ENCODE measurements at regions not wholly inside any gene's neighbourhood (a gene's known extent, or its start where the extent isn't known, plus 50 kb on each side); places are given as distances from the start of the nearest gene placed in this dataset.

DNA sequence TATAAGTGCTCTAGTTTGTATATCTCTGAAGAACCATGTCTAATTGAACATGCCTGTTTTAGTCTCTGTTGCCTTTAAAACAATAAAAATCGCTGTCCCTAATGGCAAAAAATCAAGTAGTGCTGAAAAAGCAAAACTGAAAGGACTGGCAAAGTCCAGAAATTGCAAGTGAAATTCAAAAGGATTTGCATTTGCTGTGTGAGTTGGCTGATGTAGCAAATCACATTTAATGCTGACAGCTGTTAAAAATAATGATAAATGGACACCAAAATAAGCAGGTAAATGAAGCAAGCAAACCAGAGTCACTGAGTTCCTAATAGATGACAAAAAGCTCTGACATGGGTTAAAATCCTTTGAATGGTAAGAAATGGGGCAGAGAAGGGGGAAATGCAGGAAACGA, 874.1 kb downstream of the GRM8 start:
- Histone ChIP-seq H3K4me1 (ENCODE audit: control insufficient read depth in 1 of 2, low read depth in 2 of 2) (no peaks in the 10 kb centered on the region), H3K27ac (no peak overlapping the region), H3K9me3 (no peaks in the 10 kb centered on the region), H3K27me3 (replicated peaks; ENCODE audit: insufficient read depth) (no peaks in the 10 kb centered on the region), H3K36me3 (no peaks in the 10 kb centered on the region), H3K4me3 (no peak overlapping the region)
- no peak for DNase-seq (ENCODE audit: low spot score)
- no peak for ATAC-seq (ENCODE audit: insufficient number of reproducible peaks, low FRiP score, low read depth)
- TF ChIP-seq, protein P1, sequence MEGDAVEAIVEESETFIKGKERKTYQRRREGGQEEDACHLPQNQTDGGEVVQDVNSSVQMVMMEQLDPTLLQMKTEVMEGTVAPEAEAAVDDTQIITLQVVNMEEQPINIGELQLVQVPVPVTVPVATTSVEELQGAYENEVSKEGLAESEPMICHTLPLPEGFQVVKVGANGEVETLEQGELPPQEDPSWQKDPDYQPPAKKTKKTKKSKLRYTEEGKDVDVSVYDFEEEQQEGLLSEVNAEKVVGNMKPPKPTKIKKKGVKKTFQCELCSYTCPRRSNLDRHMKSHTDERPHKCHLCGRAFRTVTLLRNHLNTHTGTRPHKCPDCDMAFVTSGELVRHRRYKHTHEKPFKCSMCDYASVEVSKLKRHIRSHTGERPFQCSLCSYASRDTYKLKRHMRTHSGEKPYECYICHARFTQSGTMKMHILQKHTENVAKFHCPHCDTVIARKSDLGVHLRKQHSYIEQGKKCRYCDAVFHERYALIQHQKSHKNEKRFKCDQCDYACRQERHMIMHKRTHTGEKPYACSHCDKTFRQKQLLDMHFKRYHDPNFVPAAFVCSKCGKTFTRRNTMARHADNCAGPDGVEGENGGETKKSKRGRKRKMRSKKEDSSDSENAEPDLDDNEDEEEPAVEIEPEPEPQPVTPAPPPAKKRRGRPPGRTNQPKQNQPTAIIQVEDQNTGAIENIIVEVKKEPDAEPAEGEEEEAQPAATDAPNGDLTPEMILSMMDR (IDR thresholded peaks at IDR 0.05), result no peak

DNA sequence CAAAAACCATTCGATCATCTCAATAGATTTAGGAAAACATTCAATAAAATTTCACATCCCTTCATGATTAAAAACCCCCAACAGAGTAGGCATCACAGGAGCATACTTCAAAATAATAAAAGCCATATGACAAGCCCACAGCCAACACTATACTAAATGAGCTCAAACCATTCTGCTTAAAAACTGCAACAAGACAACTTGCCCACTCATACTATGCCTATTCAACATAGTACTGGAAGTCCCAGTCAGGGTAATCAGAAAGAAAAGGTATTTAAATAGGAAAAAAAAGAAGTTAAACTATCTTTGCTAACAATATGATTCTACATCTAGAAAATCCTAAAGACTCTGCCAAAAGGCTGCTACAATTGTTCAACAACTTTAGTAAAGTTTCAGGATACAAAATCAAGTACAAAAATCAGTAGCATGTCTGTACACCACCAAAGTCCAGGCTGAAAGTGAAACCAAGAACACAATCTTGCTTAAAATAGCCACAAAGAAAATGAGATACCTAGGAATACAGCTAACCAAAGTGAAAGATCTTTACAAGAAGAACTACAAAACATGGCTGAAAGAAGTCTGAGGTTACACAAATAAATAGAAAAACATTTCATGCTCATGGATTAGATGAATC, 882.6 kb downstream of the GRM8 start:
- H3K36me3 ChIP-seq, result no peaks in the 10 kb centered on the region
- no peak for DNase-seq (ENCODE audit: low spot score)
- TF ChIP-seq, protein P1 (IDR thresholded peaks at IDR 0.05), result no peak

DNA sequence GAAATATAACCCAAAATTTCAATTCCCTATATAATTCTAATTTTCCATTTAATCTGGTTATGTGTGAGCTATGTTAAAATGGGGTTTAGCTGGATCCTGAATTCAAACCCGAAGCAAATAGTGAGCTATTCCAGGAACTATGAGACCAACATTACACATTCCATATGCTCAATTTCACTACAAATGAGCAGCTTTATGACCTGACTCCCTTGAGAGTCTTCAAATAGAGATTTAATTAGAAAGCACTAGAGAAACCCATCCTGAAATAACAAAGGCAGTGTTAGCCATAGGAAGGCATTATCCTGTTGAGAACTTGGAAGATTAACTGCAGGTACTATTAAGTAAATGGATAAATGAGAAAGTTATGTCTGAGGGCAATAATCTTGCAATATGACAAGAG, 890.0 kb downstream of the GRM8 start:
- H3K27ac ChIP-seq, result no peak overlapping the region
- DNase-seq (ENCODE audit: low spot score), result no peak
- ATAC-seq (ENCODE audit: insufficient number of reproducible peaks, low FRiP score, low read depth), result no peak
- no peaks in the 10 kb centered on the region for H3K9me3 ChIP-seq
- TF ChIP-seq, protein P1 (IDR thresholded peaks at IDR 0.05), result no peak
- H3K36me3 ChIP-seq, result no peaks in the 10 kb centered on the region
- no peaks in the 10 kb centered on the region for H3K27me3 ChIP-seq (replicated peaks; ENCODE audit: insufficient read depth)
- no peaks in the 10 kb centered on the region for H3K4me1 ChIP-seq (ENCODE audit: control insufficient read depth in 1 of 2, low read depth in 2 of 2)
- no peak overlapping the region for H3K4me3 ChIP-seq

More for the DNA sequence above, 882.6 kb downstream of the GRM8 start:
- H3K4me1 ChIP-seq (ENCODE audit: control insufficient read depth in 1 of 2, low read depth in 2 of 2), result no peaks in the 10 kb centered on the region
- no peaks in the 10 kb centered on the region for H3K27me3 ChIP-seq (replicated peaks; ENCODE audit: insufficient read depth)
- no peaks in the 10 kb centered on the region for H3K9me3 ChIP-seq
- H3K27ac ChIP-seq, result no peak overlapping the region
- no peak for ATAC-seq (ENCODE audit: insufficient number of reproducible peaks, low FRiP score, low read depth)
- H3K4me3 ChIP-seq, result no peak overlapping the region

DNA sequence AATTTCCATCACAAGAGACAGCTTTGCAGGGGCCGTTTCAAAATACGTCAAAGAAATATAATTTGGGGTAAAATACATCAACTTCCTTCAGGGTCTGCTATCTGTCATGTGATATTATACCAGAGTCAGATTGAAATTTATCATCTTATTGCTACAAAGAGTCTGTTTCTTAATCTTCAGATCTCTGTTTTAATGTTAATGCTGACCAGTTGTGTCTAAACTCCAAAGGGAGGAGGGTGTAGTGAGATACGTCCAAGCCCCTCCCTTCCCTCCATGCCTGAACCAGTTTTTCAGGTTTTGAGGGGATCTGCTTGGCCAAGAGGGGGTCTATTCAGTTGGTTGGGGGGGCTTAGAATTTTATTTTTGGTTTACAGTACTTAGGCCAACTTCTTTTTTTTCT, 891.6 kb downstream of the GRM8 start:
- Histone ChIP-seq H3K36me3 (no peaks in the 10 kb centered on the region), H3K4me1 (ENCODE audit: control insufficient read depth in 1 of 2, low read depth in 2 of 2) (no peaks in the 10 kb centered on the region), H3K4me3 (no peak overlapping the region), H3K27me3 (replicated peaks; ENCODE audit: insufficient read depth) (no peaks in the 10 kb centered on the region), H3K27ac (no peak overlapping the region), H3K9me3 (no peaks in the 10 kb centered on the region)
- DNase-seq (ENCODE audit: low spot score) (no peak), ATAC-seq (ENCODE audit: insufficient number of reproducible peaks, low FRiP score, low read depth) (no peak)
- TF ChIP-seq, protein P1 (IDR thresholded peaks at IDR 0.05), result no peak

DNA sequence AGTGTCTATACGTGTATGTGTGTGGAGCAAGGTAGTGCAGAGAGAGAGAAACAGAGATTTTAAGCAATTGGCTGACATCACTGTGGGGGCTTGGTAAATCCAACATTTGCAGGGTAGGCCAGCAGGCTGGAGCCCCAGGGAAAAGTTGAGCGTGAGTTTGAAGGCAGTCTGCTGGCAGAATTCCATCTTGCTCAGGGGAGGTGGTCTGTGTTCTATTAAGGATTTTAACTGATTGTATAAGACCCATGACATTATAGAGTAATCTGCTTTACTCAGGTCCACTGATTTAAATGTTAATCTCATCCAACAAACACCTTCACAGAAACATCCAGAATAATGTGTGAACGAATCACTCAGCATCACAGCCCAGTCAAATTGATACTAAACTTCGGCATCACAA, 912.9 kb downstream of the GRM8 start:
- no peak overlapping the region for H3K4me3 ChIP-seq
- H3K27me3 ChIP-seq (replicated peaks; ENCODE audit: insufficient read depth), result no peaks in the 10 kb centered on the region
- TF ChIP-seq, protein P1 (IDR thresholded peaks at IDR 0.05), result no peak
- no peaks in the 10 kb centered on the region for H3K36me3 ChIP-seq
- DNase-seq (ENCODE audit: low spot score), result no peak
- ATAC-seq (ENCODE audit: insufficient number of reproducible peaks, low FRiP score, low read depth), result no peak
- H3K9me3 ChIP-seq, result no peaks in the 10 kb centered on the region
- no peaks in the 10 kb centered on the region for H3K4me1 ChIP-seq (ENCODE audit: control insufficient read depth in 1 of 2, low read depth in 2 of 2)
- H3K27ac ChIP-seq, result no peak overlapping the region
